Fibroblast of the aortic adventitia (primary cell): ENCODE measurements at regions not wholly inside any gene's neighbourhood (a gene's known extent, or its start where the extent isn't known, plus 50 kb on each side); places are given as distances from the start of the nearest gene placed in this dataset.
A peak's percentile ranks its signal among the peaks of the same experiment; 100 is the strongest.

Source experiments
- DNase-seq: peaks from one replicate; pipeline ENCODE4 v3.0.0-alpha.2; 2010; ENCODE audit warnings: low read depth
- H3K4me3 ChIP-seq: 2 replicates; pipeline ENCODE4 v1.5.1; 2011; ENCODE audit warnings: low read depth, mild to moderate bottlenecking, control low read depth, low read length, moderate library complexity
- CTCF ChIP-seq: IDR thresholded peaks from 2 replicates; pipeline ENCODE4 v1.5.1; 2011; ENCODE audit warnings: mild to moderate bottlenecking, low read length, control low read depth, inconsistent platforms; ENCODE audit not compliant: insufficient read depth

GRCh38 chr7:68744036-68744435, 854.2 kb upstream of the AUTS2 start:
- no peak overlapping the region for H3K4me3 ChIP-seq
- DNase-seq, result no peak
- no peak for TF ChIP-seq CTCF

- TF ChIP-seq CTCF, result no peak
- H3K4me3 ChIP-seq, result no peak overlapping the region
- DNase-seq, result no peak
These were observed 849.1 kb upstream of the AUTS2 start for GRCh38 chr7:68748934-68749900.

GRCh38 chr7:68752485-68753178, 845.6 kb upstream of the AUTS2 start:
- DNase-seq, result peak; percentile 8
- TF ChIP-seq CTCF, result no peak
- H3K4me3 ChIP-seq, result no peak overlapping the region

GRCh38 chr7:68754414-68754813, 843.9 kb upstream of the AUTS2 start:
- no peak for DNase-seq
- TF ChIP-seq CTCF, result no peak
- H3K4me3 ChIP-seq, result no peak overlapping the region

GRCh38 chr7:68756986-68757495, 841.2 kb upstream of the AUTS2 start:
- H3K4me3 ChIP-seq, result no peak overlapping the region
- no peak for TF ChIP-seq CTCF
- no peak for DNase-seq

GRCh38 chr7:68760556-68760955, 837.7 kb upstream of the AUTS2 start:
- DNase-seq, result peak; percentile 14
- TF ChIP-seq CTCF, result no peak
- H3K4me3 ChIP-seq, result no peak overlapping the region
